ENCODE measurements at regions not wholly inside any gene's neighbourhood (a gene's known extent, or its start where the extent isn't known, plus 50 kb on each side); places are given as distances from the start of the nearest gene placed in this dataset.
"Not testable (repeated sequence)": the region's sequence is repeated elsewhere in the genome, so short reads cannot be mapped to it uniquely, and the experiment has no call there.

DNA sequence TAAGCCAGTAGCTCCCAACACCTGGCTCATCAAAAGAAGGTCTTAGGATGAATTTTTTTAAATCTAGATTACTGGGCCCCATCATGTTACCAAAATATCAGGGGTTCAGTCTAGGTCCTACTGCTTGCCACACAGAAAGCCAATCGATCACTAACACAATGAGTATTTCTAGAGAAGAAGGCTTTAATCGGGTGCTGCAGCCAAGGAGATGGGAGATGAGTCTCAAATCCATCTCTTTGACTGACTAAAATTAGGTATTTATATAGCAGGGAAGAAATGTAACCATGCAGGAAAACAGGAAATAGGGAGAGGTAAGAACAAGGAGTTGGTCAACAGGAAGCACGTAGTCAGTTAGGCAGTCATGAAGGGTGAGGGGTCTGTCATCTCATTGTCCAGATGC lies 288.2 kb downstream of the CEP170 start:
- H3K27ac Mint-ChIP-seq: no peak overlapping the region

DNA sequence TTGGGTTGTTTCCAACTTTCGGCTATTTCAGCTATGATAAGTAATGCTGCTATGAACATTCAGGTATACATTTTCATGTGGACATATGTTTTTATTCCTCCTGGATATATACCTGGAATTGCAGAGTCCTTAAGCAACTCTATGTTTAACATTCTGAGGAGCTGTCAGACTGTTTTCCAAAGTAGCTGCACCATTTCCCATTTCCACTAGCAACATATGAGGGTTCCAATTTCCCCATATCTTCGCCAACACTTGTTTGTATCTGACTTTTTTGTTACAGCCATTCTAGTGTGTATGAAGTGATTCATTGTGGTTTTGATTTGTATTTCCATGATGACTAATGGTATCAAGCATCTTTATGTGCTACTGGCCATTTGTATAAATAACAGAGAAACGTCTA lies 295.7 kb downstream of the CEP170 start:
- not testable (repeated sequence) for H3K27ac Mint-ChIP-seq; DNase-seq; H3K4me3 Mint-ChIP-seq; H3K4me1 Mint-ChIP-seq; H3K36me3 Mint-ChIP-seq (ENCODE audit: low read depth); H3K9me3 Mint-ChIP-seq; H3K27me3 Mint-ChIP-seq; ATAC-seq

More for the DNA sequence above, 288.2 kb downstream of the CEP170 start:
- peaks cover 2% of the 10 kb centered on the region for H3K27me3 Mint-ChIP-seq
- H3K4me3 Mint-ChIP-seq: no peak overlapping the region
- ATAC-seq (no peak), DNase-seq (no peak)
- peaks cover 11% of the 10 kb centered on the region for H3K9me3 Mint-ChIP-seq
- H3K36me3 Mint-ChIP-seq (ENCODE audit: low read depth): no peaks in the 10 kb centered on the region
- no peaks in the 10 kb centered on the region for H3K4me1 Mint-ChIP-seq

DNA sequence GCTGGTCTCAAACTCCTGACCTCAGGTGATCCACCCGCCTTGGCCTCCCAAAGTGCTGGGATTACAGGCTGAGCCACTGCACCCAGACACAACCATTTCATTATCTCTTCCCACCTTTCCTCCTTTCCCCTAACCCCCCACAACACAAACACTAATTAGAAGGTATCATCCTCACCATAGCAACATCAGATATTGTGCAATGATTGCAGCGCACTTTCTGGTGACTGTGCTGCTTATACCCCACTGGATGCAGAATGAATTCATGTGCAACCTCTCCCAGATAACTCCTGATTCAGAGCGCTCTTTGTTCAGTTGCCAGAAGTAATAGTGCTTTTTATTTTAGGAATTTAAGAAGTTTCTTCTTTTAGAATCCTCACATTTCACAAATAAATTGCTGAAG lies 300.1 kb downstream of the CEP170 start:
- H3K9me3 Mint-ChIP-seq; ATAC-seq; H3K4me3 Mint-ChIP-seq; H3K4me1 Mint-ChIP-seq; H3K27me3 Mint-ChIP-seq; DNase-seq; H3K27ac Mint-ChIP-seq; H3K36me3 Mint-ChIP-seq (ENCODE audit: low read depth): not testable (repeated sequence)

DNA sequence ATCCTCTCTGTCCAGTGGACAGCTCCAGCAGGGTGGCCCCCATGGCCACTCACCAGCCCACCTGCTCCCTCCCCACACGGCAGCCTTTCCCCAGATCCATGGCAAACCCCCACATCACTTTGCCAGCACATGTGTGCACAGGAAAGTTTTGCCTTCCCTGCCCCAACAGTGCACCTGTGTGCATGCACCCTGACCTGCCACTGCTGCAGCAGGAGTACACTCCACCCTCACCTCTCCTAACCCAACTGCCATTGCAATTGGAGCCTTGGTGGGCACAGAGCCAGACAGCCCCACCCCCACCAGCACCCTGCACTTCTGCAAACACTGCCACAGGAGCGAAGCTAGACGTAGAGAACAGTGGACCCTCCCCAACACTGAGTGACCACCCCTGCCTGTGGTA lies 308.9 kb downstream of the CEP170 start:
- Mint-ChIP-seq H3K4me1 (no peaks in the 10 kb centered on the region), H3K27ac (no peak overlapping the region), H3K36me3 (ENCODE audit: low read depth) (no peaks in the 10 kb centered on the region), H3K4me3 (no peak overlapping the region), H3K9me3 (peaks cover 9% of the 10 kb centered on the region), H3K27me3 (peaks cover 2% of the 10 kb centered on the region)
- no peak for DNase-seq
- ATAC-seq: no peak

DNA sequence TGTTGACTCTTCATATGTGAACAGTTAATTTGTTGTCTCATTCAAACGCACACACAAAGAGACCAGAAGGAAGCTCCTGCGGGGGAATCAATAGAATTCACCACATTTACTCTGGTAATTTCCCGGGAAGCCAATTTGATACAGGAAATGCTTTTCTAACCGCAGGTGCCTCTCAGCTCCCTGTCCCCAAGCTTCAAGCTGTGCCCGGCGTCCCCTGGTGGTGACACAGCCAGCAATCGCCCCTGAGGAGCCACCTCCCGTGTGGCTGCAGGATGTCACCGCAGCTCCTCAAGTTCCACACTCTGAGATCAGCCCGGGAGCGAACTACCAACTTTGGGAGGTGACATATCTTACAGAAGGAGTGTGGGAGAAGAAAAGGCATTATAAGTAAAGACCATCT lies 318.4 kb downstream of the CEP170 start:
- not testable (repeated sequence) for H3K9me3 Mint-ChIP-seq; H3K4me3 Mint-ChIP-seq; H3K36me3 Mint-ChIP-seq (ENCODE audit: low read depth); H3K4me1 Mint-ChIP-seq; ATAC-seq; DNase-seq; H3K27ac Mint-ChIP-seq; H3K27me3 Mint-ChIP-seq

DNA sequence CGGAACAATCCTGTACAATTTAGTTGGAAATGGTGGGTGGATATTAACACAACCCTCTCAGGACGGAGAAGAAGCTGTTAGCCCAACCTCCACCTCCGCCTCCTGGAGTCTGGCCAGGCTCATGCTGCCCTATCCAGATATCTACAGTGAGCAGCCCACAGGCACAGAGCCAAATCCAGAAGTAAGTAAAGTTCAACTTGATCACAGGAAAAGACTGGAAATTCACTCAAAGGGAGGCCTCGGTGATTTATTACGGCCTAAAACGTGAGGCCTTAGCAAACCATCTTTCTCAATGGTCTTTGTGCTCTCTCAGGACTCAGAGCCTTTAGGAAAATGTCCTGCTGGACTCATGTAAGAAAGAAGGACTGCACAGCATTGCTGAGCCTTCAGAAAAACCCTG lies 330.4 kb downstream of the CEP170 start:
- H3K36me3 Mint-ChIP-seq (ENCODE audit: low read depth); ATAC-seq; H3K4me1 Mint-ChIP-seq; H3K27ac Mint-ChIP-seq; H3K4me3 Mint-ChIP-seq; H3K27me3 Mint-ChIP-seq; H3K9me3 Mint-ChIP-seq; DNase-seq: not testable (repeated sequence)

DNA sequence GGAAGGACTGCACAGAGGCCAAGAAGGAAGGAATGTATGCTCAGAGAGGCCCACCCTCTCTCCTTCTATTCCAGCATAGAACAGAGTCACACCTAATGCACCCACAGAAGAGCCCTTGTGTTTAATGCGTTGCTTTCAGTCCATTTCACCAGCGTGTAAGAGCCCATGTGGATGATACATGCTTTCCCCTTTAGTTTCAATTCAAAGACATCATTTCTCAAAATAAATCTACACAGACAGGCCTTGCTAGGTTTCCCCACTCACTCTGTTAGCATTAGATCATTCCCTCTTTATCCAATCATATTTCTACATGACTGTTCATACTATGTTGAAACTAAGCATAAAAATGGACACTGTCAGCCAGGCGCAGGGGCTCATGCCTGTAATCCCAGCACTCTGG lies 331.5 kb downstream of the CEP170 start:
- H3K9me3 Mint-ChIP-seq; H3K4me1 Mint-ChIP-seq; H3K27ac Mint-ChIP-seq; H3K4me3 Mint-ChIP-seq; ATAC-seq; DNase-seq; H3K27me3 Mint-ChIP-seq; H3K36me3 Mint-ChIP-seq (ENCODE audit: low read depth): not testable (repeated sequence)

DNA sequence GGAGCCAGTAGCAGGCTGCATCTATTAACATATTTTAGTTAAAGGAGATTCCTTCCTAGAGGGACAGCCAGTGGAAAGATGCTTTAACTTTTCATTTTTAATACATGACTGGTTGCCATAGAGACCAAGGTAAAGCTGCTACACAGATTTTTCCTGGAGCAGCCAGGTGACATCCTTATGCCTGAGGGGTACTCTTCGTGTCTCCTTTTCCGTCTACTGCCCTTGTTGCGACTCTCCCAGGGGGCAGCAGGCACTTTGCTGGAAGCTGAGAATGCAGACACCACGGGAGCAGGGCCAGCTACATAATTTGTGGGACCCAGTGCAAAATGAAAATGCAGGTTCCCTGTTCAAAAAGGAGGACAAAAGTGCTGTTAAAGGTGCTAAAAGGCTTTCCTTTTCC lies 340.4 kb downstream of the CEP170 start:
- H3K9me3 Mint-ChIP-seq; H3K4me1 Mint-ChIP-seq; H3K27ac Mint-ChIP-seq; H3K27me3 Mint-ChIP-seq; DNase-seq; ATAC-seq; H3K4me3 Mint-ChIP-seq; H3K36me3 Mint-ChIP-seq (ENCODE audit: low read depth): not testable (repeated sequence)

DNA sequence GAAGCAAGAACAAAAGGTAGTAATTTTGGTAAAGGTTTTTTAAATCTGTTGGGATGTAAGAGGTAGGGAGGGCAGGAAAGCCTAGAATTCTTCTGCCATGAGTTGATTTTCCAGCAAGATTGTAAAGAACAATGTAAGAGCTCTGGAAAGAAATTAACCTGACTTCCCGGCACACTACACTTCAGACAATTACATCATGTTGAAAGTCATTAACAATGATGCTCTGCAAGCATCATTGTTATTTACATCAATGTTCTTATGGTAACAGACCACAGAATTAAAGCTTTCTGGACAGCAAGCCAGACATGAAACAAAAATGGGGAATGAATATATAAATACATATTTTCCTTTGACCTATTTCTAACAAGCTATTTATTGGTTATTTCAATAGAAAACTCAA lies 342.2 kb downstream of the CEP170 start:
- H3K4me3 Mint-ChIP-seq; H3K27me3 Mint-ChIP-seq; DNase-seq; ATAC-seq; H3K36me3 Mint-ChIP-seq (ENCODE audit: low read depth); H3K27ac Mint-ChIP-seq; H3K4me1 Mint-ChIP-seq; H3K9me3 Mint-ChIP-seq: not testable (repeated sequence)

DNA sequence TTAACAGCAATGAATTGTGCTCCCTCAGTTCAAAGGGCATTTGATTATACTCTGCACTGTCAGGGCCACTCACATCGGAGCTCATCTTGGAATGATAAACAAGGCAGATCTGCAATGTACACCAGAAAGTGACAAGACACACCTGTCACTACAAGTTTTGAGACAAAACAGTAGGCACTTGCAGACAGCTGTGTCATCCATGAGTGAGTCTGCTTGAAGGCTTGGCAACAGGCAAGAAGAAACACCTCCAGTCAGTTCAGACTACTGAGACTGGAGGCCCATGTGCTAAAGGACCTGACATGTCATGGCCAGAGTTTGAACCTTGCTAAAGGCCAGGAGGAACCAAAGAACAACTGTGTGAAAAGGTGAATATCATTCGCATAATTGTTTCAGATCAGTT lies 354.5 kb downstream of the CEP170 start:
- H3K4me1 Mint-ChIP-seq; H3K27ac Mint-ChIP-seq; DNase-seq; ATAC-seq; H3K4me3 Mint-ChIP-seq; H3K27me3 Mint-ChIP-seq; H3K36me3 Mint-ChIP-seq (ENCODE audit: low read depth); H3K9me3 Mint-ChIP-seq: not testable (repeated sequence)

DNA sequence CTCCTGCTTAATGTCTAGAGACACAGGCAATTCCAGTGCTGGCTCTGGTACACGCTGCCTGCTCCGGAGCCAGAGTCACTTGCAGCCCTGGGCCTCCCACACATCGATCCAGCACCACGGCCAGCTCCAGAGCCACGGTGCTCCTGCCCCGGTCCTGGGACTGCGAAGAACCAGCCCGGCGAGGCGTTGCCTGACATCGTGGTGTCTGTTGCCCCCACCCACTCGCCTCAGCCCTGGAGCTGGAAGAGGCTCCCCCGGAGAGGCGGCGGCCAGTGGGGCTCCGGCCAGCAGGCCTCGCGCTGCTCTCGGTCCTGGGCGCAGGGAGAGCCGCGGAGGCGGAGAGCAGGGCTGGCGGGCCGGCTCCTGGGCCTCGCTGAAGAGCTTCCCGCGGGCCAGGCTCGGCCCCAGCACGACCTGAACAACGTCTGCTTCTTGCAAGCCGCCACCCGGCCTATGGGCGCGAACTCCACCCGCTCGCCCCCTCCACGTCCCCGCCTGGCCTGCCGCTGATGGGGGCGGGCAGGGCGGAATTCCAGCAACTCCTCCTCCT lies 364.8 kb downstream of the CEP170 start:
- Mint-ChIP-seq H3K4me1 (no peaks in the 10 kb centered on the region), H3K27ac (no peak overlapping the region), H3K27me3 (peaks cover 6% of the 10 kb centered on the region), H3K4me3 (no peak overlapping the region), H3K9me3 (no peaks in the 10 kb centered on the region), H3K36me3 (ENCODE audit: low read depth) (no peaks in the 10 kb centered on the region)
- no peak for DNase-seq
- ATAC-seq: peak; percentile 33

DNA sequence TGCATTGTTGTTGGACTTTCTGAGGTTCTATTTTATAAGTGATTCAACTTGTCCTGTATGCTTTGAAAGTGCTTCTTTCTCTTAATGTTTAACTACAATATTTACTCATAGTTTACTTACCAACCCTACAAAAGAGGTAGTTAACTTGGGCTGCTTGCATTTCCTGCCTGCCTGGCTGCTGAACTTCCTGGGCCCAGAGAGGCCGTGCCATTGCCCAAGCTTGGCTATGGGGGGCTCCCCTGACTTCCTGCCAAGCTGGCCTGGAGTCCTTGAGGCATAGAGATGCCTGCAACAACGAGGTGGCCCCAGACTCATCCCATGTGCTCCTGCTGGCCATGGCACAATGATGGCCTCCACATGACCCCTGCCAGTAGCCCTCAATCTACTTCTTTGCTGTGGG lies 361.6 kb upstream of the PLD5 start:
- Mint-ChIP-seq H3K36me3 (ENCODE audit: low read depth) (no peaks in the 10 kb centered on the region), H3K9me3 (no peaks in the 10 kb centered on the region), H3K27ac (no peak overlapping the region), H3K27me3 (peaks cover 1% of the 10 kb centered on the region), H3K4me3 (no peak overlapping the region), H3K4me1 (no peaks in the 10 kb centered on the region)
- DNase-seq (no peak), ATAC-seq (no peak)

DNA sequence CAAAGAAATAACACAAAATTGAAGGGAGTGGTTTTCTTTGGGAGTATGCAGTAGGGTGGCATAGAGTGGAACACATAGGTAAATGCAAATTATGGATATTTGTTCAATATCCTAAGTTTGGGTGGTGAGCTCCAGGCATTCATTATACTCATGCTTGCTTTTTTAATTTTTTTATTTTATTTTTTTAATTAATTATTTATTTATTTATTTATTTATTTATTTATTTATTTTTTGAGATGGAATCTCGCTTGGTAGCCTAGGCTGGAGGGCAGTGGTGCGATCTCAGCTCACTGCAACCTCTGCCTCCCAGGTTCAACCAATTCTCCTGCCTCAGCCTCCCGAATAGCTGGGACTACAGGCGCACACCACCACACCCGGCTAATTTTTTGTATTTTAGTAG lies 355.5 kb upstream of the PLD5 start:
- DNase-seq; H3K36me3 Mint-ChIP-seq (ENCODE audit: low read depth); H3K27ac Mint-ChIP-seq; H3K4me1 Mint-ChIP-seq; H3K4me3 Mint-ChIP-seq; H3K9me3 Mint-ChIP-seq; H3K27me3 Mint-ChIP-seq; ATAC-seq: not testable (repeated sequence)

DNA sequence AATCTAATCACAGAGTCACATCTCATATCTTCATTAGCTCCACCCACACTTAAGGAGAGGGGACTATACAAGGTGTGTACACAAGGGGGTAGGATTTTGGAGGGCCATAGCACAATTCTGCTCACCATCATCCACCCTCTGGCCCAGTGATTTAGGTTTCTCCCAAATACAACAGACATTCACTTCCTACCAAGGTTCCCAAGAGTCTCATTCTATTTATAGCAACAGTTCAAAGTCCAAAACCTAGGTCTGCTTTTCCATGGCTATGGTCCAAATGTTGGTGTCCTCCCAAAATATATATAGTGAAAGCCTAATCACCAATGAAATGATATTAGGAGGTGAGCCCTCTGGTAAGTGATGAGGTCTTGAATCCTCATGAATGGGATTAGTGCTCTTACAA lies 353.2 kb upstream of the PLD5 start:
- Mint-ChIP-seq H3K27me3 (peaks cover 3% of the 10 kb centered on the region), H3K4me3 (no peak overlapping the region), H3K9me3 (no peaks in the 10 kb centered on the region), H3K27ac (no peak overlapping the region), H3K4me1 (no peaks in the 10 kb centered on the region), H3K36me3 (ENCODE audit: low read depth) (no peaks in the 10 kb centered on the region)
- DNase-seq (no peak), ATAC-seq (no peak)

DNA sequence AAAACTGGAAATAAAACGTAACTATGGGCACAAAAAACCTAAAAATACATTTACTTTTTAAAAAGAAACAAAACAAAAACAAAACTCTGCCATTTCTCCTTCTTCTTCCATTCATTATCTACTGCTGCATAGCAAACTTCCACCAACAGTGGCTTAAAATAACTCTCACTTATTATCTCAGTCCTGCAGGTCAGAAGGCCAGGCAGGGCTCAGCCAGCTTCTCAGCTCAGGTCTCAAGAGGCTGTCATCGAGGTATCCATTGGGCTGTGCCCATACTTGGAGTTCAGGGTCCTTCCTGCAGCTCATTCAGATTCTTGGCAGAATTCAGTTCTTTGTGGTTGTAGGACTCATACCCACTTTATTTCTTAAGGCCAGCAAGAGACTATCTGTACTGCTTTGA lies 352.7 kb upstream of the PLD5 start:
- Mint-ChIP-seq H3K4me3 (no peak overlapping the region), H3K4me1 (no peaks in the 10 kb centered on the region), H3K9me3 (no peaks in the 10 kb centered on the region), H3K27ac (no peak overlapping the region), H3K36me3 (ENCODE audit: low read depth) (no peaks in the 10 kb centered on the region), H3K27me3 (peaks cover 3% of the 10 kb centered on the region)
- ATAC-seq (no peak), DNase-seq (no peak)

DNA sequence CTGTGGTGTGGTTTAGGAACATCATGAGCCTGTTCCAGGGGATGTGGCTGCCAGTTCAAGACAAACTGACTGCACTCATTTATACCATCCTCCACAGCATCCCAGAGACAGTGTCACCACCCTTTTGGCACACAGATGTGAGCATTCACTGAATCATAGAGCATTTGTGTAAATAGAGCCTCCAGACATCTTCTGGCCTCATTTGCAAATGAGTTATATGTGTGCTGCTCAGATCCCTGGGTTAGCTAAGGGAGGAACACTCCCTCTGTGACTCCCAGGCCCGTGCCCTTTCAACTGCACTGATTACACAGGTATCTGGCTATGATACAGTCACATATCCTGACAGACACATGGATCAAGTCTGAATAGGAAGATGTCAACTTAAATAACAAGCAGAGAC lies 351.5 kb upstream of the PLD5 start:
- peaks cover 3% of the 10 kb centered on the region for H3K27me3 Mint-ChIP-seq
- H3K4me3 Mint-ChIP-seq: no peak overlapping the region
- DNase-seq (no peak), ATAC-seq (no peak)
- no peaks in the 10 kb centered on the region for H3K36me3 Mint-ChIP-seq (ENCODE audit: low read depth)
- no peaks in the 10 kb centered on the region for H3K9me3 Mint-ChIP-seq
- no peak overlapping the region for H3K27ac Mint-ChIP-seq
- H3K4me1 Mint-ChIP-seq: no peaks in the 10 kb centered on the region

All from activated naive CD8-positive, alpha-beta T cell treated with anti-CD3 and anti-CD28 coated beads, Interleukin-2, amount 50 U/mL, for 24 hours (primary cell).